ENCODE measurements at regions not wholly inside any gene's neighbourhood (a gene's known extent, or its start where the extent isn't known, plus 50 kb on each side); places are given as distances from the start of the nearest gene placed in this dataset.

DNA sequence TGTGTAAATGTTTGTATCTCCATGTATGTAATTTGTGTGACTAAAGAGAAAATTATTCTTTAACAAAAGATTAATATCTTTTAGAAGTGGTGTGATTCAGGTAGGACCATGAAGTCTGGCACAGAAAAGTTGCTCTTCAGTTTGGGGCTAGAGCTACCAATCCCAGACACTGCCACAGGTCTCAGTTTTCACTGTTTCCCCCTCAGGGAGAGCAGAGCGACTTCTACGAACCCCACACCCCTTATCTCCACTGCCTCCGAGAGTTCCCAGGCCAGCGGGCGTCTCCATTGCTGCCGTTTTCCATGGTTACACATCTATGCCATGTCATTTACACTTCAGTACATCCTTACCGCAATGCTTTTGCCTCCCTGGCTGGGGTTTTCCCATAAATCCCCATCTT is 93.0 kb upstream of the SMYD2 start:
- no peak for TF ChIP-seq EZH2phosphoT487 (IDR thresholded peaks at IDR 0.05; ENCODE audit: borderline replicate concordance, low read depth, low read length)
- TF ChIP-seq, protein P1, sequence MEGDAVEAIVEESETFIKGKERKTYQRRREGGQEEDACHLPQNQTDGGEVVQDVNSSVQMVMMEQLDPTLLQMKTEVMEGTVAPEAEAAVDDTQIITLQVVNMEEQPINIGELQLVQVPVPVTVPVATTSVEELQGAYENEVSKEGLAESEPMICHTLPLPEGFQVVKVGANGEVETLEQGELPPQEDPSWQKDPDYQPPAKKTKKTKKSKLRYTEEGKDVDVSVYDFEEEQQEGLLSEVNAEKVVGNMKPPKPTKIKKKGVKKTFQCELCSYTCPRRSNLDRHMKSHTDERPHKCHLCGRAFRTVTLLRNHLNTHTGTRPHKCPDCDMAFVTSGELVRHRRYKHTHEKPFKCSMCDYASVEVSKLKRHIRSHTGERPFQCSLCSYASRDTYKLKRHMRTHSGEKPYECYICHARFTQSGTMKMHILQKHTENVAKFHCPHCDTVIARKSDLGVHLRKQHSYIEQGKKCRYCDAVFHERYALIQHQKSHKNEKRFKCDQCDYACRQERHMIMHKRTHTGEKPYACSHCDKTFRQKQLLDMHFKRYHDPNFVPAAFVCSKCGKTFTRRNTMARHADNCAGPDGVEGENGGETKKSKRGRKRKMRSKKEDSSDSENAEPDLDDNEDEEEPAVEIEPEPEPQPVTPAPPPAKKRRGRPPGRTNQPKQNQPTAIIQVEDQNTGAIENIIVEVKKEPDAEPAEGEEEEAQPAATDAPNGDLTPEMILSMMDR (conservative IDR thresholded peaks at IDR 0.05; ENCODE audit: low read length) = no peak
- no peaks in the 10 kb centered on the region for H4K20me1 ChIP-seq (ENCODE audit: insufficient read depth, low read length)
- H3K36me3 ChIP-seq (ENCODE audit: insufficient read depth, low read length) = no peaks in the 10 kb centered on the region
- H3K9me3 ChIP-seq (ENCODE audit: low read length) = no peaks in the 10 kb centered on the region
- no peak overlapping the region for H3K4me2 ChIP-seq (ENCODE audit: low read length)
- no peak overlapping the region for H3K27ac ChIP-seq (ENCODE audit: low read depth, low read length, poor library complexity, severe bottlenecking)
- no TSS peak for BruUV-seq (replicated peaks)
- CTCF ChIA-PET (ENCODE audit: unreplicated experiment) = no interaction called here
- no peaks in the 10 kb centered on the region for H3K4me1 ChIP-seq (ENCODE audit: insufficient read depth, low read length, poor library complexity, severe bottlenecking)
- H3K9me2 ChIP-seq (ENCODE audit: insufficient read depth, low read length) = no peaks in the 10 kb centered on the region
- POLR2A ChIA-PET = no interaction called here
- DNase-seq (ENCODE audit: low spot score) = no peak
- no peaks in the 10 kb centered on the region for H3K79me2 ChIP-seq (ENCODE audit: insufficient read depth, low read depth, low read length)
- no peak overlapping the region for H3K4me3 ChIP-seq (ENCODE audit: low read depth, low read length, poor library complexity, severe bottlenecking)
- no peak overlapping the region for H2AFZ ChIP-seq (ENCODE audit: low read length)
- intact Hi-C loops (cut with micrococcal nuclease; ENCODE audit: unreplicated experiment) = no loop called here

DNA sequence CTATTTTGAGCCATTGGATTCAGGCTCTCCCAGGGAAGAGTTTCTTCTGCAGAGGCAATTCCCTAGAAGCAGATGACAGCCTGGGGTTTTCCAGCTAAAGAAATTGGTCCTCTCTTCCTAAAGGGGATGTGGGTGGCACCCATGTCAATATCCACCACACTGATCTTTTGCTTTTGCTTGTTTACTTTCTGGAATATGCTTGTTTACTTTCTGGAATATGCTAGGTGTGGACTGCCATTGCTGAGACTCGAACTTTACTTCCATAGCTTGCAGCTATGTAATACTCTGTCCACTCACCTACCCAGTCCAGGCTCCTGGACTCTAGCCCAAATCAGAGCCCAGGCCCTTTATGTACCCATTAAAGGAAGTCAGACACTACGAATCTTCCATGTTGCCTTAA is 92.1 kb upstream of the SMYD2 start:
- POLR2A ChIA-PET = no interaction called here
- Histone ChIP-seq H3K4me3 (ENCODE audit: low read depth, low read length, poor library complexity, severe bottlenecking) (no peak overlapping the region), H3K4me2 (ENCODE audit: low read length) (no peak overlapping the region), H3K4me1 (ENCODE audit: insufficient read depth, low read length, poor library complexity, severe bottlenecking) (no peaks in the 10 kb centered on the region), H3K9me2 (ENCODE audit: insufficient read depth, low read length) (no peaks in the 10 kb centered on the region), H3K9me3 (ENCODE audit: low read length) (no peaks in the 10 kb centered on the region), H2AFZ (ENCODE audit: low read length) (no peak overlapping the region), H3K79me2 (ENCODE audit: insufficient read depth, low read depth, low read length) (no peaks in the 10 kb centered on the region), H3K27ac (ENCODE audit: low read depth, low read length, poor library complexity, severe bottlenecking) (no peak overlapping the region), H4K20me1 (ENCODE audit: insufficient read depth, low read length) (no peaks in the 10 kb centered on the region), H3K36me3 (ENCODE audit: insufficient read depth, low read length) (no peaks in the 10 kb centered on the region)
- TF ChIP-seq, protein P1 (conservative IDR thresholded peaks at IDR 0.05; ENCODE audit: low read length) = no peak
- no peak for TF ChIP-seq EZH2phosphoT487 (IDR thresholded peaks at IDR 0.05; ENCODE audit: borderline replicate concordance, low read depth, low read length)
- DNase-seq (ENCODE audit: low spot score) = no peak
- CTCF ChIA-PET (ENCODE audit: unreplicated experiment) = no interaction called here
- no TSS peak for BruUV-seq (replicated peaks)
- intact Hi-C loops (cut with micrococcal nuclease; ENCODE audit: unreplicated experiment) = no loop called here

DNA sequence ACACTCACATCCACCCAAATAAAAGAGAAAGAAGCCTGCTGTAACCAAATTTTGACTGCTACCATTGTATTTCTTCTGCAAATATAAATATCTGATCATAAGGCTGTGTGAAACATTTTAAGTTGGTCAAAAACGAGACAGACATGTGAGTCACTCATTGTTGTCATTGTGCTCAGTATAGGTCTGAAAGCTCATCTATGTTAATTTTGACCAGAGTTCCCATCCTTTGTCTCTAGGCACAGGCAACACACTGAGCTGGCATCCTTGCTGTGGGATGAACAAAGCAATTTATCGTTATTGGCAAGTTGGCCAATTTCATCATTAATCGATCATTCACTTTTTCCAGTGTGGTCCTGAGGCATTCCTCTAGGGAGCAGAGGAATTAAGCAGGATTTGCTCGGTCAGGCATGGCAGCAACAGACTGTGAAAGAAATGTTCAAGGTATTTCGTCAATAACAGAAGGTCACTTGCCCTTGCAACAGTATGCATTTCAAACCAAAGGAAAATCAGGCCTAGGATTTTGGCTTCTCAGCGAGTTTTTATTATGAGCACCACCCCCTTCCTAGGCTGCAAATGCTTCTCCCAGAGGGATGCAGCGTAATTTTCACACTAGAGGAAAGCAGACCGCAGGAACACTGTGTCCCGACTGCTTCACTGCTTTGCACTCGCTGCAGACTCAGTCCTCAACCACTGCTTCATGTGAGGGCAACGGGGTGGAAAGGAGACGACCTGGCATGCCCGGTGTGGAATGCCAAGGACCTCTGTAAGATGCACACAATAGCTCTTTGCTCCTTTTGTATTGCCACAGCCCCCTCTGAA is 87.9 kb upstream of the SMYD2 start:
- Histone ChIP-seq H4K20me1 (ENCODE audit: insufficient read depth, low read length) (no peaks in the 10 kb centered on the region), H3K27ac (ENCODE audit: low read depth, low read length, poor library complexity, severe bottlenecking) (no peak overlapping the region), H3K4me3 (ENCODE audit: low read depth, low read length, poor library complexity, severe bottlenecking) (no peak overlapping the region), H3K9me3 (ENCODE audit: low read length) (no peaks in the 10 kb centered on the region), H3K79me2 (ENCODE audit: insufficient read depth, low read depth, low read length) (no peaks in the 10 kb centered on the region), H2AFZ (ENCODE audit: low read length) (no peak overlapping the region), H3K36me3 (ENCODE audit: insufficient read depth, low read length) (no peaks in the 10 kb centered on the region), H3K4me1 (ENCODE audit: insufficient read depth, low read length, poor library complexity, severe bottlenecking) (no peaks in the 10 kb centered on the region), H3K9me2 (ENCODE audit: insufficient read depth, low read length) (no peaks in the 10 kb centered on the region), H3K4me2 (ENCODE audit: low read length) (no peak overlapping the region)
- TF ChIP-seq, protein P1 (conservative IDR thresholded peaks at IDR 0.05; ENCODE audit: low read length) = no peak
- TF ChIP-seq EZH2phosphoT487 (IDR thresholded peaks at IDR 0.05; ENCODE audit: borderline replicate concordance, low read depth, low read length) = no peak
- ChIA-PET CTCF (ENCODE audit: unreplicated experiment) (no interaction called here), POLR2A (no interaction called here)
- no TSS peak for BruUV-seq (replicated peaks)
- no peak for DNase-seq (ENCODE audit: low spot score)
- intact Hi-C loops (cut with micrococcal nuclease; ENCODE audit: unreplicated experiment) = no loop called here

Measured in OCI-LY7 (cell line).